GM18907 (cell line): ENCODE measurements at regions not wholly inside any gene's neighbourhood (a gene's known extent, or its start where the extent isn't known, plus 50 kb on each side); places are given as distances from the start of the nearest gene placed in this dataset.

Source experiments
- ATAC-seq: cut with Tn5 transposase; IDR thresholded peaks from one replicate; pipeline ENCODE4 v1.9.1; 2021; ENCODE audit warnings: mild to moderate bottlenecking, moderate library complexity; ENCODE audit not compliant: unreplicated experiment

DNA sequence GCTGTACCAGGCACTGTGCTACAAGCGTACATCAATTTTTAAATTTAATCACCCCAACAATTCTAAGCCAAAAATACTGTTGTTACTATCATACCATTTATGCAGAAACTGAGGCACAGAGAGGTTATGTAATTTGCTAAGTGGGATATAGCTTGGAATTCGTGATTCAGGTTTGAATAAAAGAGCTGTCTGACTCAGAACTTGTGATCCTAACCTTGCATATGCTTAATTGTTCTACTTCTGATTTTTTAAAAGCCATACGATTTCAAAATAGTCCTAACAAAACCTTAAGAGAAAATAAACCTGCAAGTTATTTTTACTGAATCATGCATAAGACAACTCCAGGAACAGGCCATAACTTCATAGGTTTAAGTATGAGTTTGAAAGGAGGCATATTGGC lies 498.0 kb upstream of the CFAP20DC start:
- ATAC-seq = no peak

DNA sequence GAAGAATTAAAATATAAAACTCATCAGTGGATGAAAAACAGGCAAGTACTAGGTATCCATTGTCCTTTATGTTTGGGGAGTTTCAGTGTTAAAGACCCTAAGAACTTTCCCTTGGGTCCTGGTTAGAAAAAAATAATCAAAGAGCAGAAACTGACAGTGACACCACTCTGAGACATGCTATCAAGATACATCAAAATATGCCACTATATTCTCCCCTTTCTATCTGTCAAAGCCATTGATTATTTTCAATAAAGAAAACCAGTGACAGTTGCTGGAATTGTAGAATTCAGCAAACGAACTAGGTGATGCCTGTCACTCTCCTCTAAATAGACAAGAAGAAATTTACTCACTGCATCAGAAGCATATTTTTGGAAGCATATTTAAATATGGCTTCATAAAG lies 496.7 kb upstream of the CFAP20DC start:
- no peak for ATAC-seq

DNA sequence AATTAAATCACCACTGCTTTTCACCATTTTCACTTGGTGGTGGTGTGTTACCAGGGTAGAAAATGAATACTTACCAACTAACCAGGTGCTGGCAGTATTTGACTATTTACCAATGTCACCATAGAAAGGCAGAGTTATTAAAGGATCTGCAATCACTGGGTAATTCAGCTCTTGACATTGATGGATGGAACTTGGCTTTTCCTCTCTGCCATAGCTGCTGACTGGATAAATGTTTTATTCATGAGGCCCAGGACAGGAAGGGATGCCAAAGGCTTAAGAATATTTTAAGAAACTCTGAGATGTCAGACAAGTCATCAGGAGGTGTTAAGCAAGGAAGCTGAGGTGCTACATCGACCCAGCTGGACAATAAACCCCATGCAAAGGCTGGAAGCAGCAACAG lies 495.5 kb upstream of the CFAP20DC start:
- ATAC-seq = no peak

DNA sequence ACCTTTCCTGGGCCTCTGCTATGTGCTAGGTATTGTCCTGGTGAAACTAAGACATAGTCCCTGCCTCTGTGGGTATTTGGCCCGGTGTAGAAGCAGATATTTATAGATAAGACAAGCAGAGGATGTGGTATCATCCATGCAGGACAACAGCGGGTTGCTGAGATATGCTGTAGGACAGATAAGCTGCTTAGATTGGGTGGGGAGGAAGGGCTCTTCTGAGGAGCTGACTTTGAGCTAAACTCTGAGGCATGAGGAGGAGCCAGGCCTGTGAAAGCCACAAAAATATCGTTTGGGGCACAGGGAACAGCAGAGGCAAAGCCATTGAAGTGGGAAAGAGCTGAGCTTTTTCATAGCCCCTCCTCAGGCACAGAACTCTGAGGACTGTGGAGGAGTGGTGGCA lies 492.5 kb upstream of the CFAP20DC start:
- no peak for ATAC-seq

DNA sequence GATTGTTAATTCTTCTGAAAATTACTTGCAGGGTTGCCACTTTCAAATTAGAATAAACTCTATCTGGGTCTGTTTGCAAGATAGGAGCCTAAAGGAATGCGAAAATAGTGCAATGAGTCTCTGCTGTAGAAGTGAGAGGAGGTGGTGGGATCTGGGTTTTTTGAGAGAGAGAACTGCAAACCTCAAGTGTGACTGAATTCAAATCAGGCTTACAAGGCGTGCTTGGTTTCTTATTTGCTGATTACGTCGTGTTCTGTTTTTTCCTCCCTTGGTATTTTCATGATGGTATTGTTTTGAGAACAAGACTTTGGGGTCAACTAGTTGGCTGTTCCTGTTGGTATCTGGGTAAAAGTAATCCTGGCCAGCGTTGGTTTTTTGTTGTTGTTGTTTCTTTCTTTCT lies 490.9 kb upstream of the CFAP20DC start:
- ATAC-seq = peak; percentile 85

DNA sequence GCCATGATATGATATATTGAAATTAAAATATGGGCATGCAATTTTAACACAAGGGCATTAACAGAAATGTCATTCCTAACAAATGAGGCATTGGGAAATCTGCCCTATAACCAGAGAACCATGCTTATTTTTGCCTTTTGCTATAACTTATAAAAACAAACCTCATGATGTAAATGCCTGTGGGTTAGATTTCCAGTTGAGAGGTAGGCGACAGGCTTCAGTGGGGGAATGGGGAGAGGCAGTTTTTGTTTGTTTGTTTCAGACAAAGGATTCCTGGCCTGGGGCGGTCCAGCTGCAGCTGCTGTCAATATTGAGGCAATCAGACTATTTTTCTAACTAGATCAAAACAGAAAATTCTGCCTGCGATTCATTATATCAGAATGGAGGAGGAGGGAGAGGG lies 490.4 kb upstream of the CFAP20DC start:
- ATAC-seq = no peak

DNA sequence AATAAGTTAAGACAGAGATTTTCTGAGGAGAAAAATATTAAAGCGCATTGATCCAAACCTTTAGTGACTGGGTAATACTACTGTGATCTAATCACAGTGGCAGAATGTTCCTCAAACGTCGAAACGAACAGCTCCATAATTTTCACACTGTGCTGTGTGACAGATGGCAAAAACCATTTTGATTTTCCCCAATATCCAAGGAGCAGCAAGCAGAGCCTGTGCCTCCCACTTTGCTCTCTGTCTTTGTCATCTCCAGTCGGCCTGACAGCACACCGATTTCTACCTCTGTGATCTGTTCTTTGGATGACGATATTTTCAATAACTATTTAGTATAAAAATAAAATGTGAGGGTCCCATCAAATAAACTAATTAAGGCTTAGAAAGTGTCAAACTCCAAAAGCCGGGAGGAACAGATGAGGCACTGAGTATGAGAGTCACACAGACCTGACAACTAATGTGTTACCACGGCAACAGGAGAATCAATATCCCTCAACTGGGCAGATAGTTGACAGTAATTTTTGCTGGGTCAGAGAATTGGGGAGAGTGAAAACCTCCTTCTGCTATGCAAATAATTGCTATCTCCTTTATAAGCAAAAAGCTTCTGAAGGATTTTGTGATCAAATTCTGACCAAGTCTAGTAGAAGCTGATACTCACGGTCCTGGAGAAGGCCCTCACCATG lies 489.1 kb upstream of the CFAP20DC start:
- no peak for ATAC-seq

DNA sequence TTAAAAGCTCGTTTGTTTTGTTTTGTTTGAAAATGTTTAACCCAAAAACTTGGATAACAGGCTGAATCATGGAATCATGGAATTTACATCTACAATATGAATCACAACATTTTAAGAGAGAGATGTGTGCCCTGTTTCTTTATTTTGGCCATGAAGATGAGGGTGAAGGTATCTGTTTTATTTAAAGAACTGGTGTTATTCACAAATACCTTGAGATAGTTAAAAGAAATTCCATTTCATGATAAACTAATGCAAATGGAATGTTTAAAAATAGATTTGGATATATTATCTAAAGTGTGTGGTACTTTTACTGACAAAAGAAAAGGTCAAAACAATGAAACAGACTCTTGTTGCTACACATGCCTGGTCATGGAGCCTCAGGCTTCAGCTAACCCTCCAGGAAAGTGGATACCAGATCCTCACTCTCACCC lies 486.0 kb upstream of the CFAP20DC start:
- no peak for ATAC-seq

DNA sequence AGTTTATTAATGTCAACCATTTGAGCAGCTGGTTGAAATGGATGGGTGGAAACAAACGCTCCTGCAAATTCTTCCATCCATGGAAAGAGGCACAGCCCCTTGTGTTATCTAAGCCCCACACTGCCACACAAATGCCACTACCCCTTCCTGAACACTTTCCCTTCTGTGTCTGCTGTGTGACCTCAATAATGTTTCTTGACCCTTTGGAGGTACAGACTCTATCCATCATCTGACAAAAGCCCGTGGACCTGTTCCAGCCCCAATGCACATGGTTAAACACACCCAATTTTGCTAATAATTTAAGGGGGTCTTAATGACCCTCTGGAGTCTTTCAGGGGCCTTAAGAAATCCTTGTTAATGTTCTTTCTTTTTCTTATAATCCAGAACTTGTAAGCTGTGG lies 482.2 kb upstream of the CFAP20DC start:
- ATAC-seq = no peak

DNA sequence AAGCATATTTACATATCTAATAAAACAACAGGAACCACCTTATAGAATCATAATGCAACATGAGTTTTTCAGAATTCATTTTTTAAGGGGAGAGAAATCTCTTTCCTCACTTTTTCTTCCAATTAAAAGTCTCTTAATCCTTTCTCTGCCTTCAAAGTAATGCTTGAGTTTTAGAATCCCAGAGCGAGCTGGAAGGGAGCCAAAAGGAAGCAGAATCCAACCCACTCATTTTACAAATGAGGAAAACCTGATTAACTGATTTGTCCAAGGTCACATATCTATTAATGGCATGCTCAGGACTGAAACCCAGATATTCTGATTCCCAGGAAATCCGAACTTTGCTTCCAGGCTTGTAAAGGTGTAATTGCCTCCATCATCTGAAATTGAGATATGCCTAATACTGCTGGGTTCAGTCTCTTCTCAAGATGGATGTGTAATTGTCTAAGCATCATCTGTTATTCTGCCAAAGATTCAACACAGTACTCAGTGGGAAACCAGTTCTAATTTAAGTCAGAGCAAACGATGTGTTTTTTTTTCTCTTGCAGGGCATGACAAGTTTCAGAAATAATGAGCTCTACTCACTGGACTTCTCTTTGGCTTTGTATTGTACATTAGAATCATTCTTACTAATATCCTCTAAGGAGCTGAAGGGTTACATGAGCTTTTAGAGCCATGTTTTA lies 481.4 kb upstream of the CFAP20DC start:
- no peak for ATAC-seq

DNA sequence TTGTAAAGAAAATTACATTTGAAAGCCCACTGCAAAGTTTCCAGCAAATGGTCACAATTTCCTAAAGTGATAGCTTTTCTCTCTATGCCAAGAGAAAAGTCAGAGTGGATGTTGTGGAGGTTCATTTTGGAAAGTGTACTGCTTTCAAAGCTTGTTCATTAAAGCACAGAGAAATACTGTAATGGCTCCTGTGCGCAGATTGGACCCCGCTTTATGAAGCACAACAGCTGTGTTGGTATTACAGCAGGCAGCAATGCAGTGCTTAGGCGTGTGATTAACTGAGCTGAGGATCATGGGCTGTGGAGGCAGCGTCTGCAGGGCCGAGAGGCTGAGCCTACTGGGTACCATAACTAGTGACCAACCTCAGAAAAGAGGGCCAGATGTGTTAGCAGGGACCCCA lies 478.4 kb upstream of the CFAP20DC start:
- no peak for ATAC-seq

DNA sequence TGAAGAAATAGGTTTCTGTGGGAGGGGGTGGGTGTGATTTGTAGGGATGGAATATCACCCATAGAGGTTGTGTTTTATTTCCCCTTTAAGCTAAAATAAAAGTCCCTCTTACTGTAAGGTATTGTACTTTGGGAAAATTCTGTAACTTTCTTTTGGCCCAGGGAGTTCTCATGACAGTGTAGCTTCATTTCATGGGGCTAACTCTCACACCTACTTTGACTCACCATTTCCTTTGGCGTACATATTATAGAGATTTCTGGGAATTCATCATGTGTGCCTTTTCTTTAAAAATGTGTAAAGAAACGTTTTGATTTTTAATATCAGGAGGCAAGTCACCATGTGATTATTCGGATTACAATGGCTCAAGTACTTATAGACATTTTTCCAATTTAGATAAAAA lies 477.7 kb upstream of the CFAP20DC start:
- no peak for ATAC-seq

DNA sequence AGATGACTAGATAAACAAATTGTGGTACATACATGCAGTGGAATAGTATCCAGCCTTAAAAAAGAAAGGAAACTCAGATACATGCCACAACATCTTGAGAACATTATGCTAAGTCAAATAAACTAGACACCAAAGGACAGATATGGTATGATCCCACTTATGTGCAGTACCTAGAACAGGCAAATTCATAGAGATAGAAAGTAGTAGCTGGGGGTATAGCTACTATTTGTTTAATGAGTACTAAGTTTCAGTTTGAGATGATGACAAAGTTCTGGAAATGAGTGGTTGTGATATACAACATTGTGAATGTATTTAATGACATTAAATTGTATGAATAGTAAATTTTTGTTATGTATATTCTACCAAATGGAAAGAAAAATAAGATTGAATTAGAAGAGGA lies 477.2 kb upstream of the CFAP20DC start:
- no peak for ATAC-seq

DNA sequence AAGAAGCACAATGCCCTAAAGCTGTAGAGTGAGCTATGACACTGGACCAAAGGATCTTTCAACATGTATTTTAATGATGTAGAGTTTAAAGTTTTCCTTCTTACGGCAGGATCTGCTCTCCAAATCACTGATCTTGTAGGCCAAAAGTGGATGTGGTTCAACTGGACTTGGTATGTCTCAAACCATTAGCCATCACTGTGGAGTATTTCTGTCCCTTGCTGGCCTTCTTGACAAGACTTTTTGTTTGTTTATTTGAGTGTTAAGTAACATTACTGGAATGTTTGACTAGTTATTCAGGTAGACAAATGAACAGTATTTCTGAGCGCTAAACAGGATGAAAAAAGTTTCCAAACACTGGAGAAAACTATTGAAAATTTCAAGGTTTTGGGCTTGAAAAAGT lies 472.7 kb upstream of the CFAP20DC start:
- no peak for ATAC-seq

DNA sequence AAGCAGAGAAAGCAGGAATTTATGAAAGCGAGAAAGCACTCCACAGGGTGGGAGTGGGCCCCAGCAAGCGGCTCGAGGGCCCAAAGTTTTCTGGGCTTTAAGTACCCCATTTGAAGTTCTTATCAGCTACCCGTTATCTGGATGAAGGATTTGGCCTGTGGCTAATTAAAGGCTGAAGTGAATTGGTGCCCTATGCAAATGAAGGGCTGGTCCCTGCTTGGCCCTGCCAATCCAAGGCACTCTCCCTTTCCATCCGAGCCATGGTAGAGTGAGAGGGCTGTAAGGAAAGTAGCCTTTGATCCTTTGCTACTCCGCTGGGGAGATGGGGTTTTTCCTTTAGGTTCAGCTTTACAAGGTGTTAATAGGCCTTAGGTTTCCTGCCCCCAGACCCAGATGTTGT lies 469.3 kb upstream of the CFAP20DC start:
- ATAC-seq = no peak

DNA sequence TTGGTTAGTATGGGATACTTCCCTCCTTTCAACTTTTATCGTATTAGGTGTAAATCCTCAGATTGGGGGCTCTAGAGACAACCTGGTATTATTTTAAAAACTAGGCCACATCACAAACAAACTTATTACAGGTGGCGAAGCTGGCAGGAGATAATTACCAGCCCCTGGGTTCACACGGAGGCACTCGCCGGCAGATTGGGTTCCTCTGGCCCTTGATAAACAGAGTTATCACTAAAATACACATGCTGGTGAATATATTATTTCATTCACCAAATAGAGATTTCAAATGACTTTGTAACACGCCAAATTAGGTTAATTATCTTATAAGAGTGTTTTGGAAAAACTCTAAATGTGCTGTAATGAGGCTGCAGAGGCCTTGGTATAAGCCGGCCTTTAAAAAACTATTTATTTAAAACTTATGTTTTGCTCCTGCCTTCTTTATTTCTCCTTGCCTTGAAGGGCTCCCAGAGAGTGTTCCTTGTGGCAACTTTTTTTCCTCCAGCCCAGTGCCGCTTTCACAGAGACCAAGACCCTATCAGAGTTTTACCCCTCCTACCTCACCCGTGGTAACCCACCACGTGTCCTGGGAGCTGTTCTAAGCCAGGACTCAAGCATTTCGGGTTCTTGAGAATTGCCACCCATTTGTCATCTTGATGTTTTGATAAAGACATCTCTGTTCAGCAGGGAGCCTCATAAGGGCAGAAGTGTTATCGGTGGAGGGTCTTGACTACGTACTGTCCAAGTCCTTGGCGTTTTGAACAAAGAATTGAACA lies 468.6 kb upstream of the CFAP20DC start:
- no peak for ATAC-seq

DNA sequence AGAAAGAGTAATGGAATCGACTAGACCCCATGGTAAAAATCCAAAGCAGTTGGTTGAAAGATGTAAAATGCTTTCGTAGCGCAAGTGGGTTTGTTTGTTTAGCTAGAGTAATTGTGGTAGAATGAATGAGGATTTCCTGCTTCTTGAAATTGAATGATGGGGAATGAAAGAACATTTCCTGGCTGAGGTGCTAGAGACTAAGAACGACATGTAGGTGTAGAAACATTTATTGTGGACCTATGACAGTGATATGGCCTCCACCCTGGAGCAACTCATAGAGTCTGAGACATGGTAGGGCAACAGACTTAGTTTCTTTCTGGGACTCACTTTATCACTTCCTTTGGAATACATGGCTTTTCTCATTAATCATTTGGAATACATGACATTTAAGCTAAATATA lies 467.6 kb upstream of the CFAP20DC start:
- no peak for ATAC-seq

DNA sequence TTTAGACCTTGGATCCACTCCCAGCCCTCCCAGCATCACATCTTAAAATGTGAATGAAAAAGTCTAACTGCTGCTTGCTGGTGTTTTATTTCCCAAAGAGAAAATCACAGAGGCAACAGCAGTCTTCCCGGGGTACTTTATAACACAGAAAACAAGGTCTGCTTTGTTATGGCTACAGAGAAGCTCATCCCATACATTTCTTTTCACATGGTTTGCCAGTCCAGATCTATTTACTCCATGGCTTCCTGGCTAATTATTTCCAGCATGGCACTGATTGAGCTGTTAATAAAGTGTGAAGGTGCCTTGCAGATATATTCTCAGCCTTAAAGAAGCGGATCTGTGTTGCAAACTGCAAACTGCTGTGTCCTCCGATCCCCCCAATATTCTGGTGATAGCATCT lies 466.1 kb upstream of the CFAP20DC start:
- no peak for ATAC-seq

DNA sequence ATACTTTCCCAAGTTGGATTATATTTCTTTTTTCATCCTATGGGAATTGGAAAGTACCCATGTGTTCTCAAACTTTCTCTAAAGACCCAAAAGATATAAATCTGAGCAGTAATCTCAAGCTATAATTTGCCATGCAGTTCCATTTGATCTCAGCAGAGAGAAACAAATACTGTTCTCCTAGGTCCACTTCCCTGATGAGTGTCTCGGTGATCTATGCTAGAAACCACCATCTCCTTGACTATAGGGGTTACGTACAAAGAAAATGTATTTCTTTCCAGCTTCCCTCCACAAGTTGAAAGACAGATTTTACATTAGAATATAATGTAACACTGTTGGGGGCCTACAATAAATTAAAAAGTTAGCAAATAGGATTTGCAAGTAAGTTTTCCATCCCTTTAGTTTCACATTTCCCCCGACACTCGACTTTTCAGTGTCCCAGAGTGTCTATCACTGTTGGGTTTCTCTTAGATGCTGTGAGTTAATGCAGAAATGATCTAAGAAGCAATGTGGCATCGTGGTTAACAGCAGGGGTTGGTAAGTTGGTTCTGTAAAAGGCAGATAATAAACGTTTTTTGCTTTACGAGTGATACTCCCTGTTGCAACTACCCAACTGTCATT lies 465.1 kb upstream of the CFAP20DC start:
- no peak for ATAC-seq

DNA sequence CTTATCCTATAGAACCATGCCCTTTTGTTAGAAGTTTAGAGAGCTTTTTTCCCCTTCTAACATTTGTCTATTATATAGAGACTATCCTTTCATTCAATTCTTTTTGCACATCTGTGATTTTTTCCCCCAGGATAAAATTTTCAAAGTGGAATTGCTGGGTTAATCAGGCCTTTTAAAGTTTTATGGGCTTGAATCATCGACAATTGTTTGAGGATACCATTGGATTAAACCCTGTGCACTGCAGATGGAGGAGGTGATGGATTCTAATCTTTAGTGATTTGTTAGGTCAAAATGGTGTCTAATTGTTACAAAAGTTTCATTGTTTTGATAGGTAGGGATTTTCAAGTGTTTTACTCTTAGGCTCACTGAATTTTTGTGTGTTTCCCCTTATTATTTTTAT lies 463.7 kb upstream of the CFAP20DC start:
- no peak for ATAC-seq

DNA sequence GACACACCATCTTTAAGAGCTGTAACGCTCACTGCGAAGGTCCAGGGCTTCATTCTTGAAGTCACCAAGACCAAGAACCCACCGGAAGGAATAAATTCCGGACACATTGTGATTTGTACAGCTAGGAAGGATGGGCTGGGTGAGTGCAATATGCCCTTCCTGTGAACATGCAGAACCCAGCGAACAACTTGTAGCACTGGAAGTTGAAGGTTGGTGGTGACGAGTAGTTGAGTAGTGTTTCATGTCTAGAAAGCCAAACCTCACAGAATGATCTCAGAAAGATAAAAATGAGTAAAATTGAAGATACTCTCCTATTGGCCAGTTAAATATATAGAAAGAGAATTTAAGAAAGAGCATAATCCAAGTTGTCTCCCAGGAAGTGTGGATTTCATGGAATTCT lies 462.2 kb upstream of the CFAP20DC start:
- ATAC-seq = no peak

DNA sequence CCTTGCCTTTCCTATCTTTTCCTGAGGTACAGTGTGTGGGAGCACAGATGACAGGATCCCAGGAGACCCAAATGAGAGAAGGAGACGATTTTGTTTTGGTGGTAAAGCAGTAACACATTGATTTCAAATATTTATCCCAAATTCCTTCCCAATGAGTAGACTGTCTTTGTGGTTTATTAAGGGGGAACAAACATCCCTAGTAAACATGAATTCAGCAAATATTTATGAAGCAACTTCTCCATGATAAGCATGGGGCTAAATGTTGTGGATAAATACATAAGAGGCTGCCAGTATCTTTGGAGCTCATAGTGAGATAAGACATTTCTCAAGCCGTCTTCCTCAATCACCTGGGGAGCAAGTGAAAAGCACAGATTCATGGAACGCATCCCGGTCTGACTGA lies 460.8 kb upstream of the CFAP20DC start:
- ATAC-seq = no peak
